Astrocyte (in vitro differentiated cells and primary cell): ENCODE measurements at regions not wholly inside any gene's neighbourhood (a gene's known extent, or its start where the extent isn't known, plus 50 kb on each side); places are given as distances from the start of the nearest gene placed in this dataset.
"Not testable (repeated sequence)": the region's sequence is repeated elsewhere in the genome, so short reads cannot be mapped to it uniquely, and the experiment has no call there.

Source experiments
- CTCF ChIP-seq: IDR thresholded peaks from 2 replicates; pipeline ENCODE4 v1.5.1; 2011; ENCODE audit warnings: low read depth, mild to moderate bottlenecking, inconsistent platforms, low read length, moderate library complexity; ENCODE audit not compliant: insufficient read depth
- EZH2 ChIP-seq: IDR thresholded peaks from 2 replicates; pipeline ENCODE4 v1.6.1; 2012; ENCODE audit warnings: mild to moderate bottlenecking, low read length, inconsistent platforms; ENCODE audit not compliant: insufficient read depth

GRCh38 chr9:135384815-135385405 is 94.7 kb upstream of the PPP1R26 start:
- not testable (repeated sequence) for TF ChIP-seq CTCF, EZH2
